GM12873 (cell line): ENCODE measurements at regions not wholly inside any gene's neighbourhood (a gene's known extent, or its start where the extent isn't known, plus 50 kb on each side); places are given as distances from the start of the nearest gene placed in this dataset.

Experiments
- TF ChIP-seq, protein P1 (sequence below): IDR thresholded peaks from 2 replicates; pipeline ENCODE4 v1.5.1; 2012; ENCODE audit warnings: low read depth, mild to moderate bottlenecking, moderate library complexity, low read length, control low read depth; ENCODE audit not compliant: insufficient read depth; ENCODE audit errors: missing control alignments

GRCh38 chr15:69535998-69536397 lies 83.4 kb downstream of the RPLP1 start:
- TF ChIP-seq, protein P1, sequence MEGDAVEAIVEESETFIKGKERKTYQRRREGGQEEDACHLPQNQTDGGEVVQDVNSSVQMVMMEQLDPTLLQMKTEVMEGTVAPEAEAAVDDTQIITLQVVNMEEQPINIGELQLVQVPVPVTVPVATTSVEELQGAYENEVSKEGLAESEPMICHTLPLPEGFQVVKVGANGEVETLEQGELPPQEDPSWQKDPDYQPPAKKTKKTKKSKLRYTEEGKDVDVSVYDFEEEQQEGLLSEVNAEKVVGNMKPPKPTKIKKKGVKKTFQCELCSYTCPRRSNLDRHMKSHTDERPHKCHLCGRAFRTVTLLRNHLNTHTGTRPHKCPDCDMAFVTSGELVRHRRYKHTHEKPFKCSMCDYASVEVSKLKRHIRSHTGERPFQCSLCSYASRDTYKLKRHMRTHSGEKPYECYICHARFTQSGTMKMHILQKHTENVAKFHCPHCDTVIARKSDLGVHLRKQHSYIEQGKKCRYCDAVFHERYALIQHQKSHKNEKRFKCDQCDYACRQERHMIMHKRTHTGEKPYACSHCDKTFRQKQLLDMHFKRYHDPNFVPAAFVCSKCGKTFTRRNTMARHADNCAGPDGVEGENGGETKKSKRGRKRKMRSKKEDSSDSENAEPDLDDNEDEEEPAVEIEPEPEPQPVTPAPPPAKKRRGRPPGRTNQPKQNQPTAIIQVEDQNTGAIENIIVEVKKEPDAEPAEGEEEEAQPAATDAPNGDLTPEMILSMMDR, result no peak

DNA sequence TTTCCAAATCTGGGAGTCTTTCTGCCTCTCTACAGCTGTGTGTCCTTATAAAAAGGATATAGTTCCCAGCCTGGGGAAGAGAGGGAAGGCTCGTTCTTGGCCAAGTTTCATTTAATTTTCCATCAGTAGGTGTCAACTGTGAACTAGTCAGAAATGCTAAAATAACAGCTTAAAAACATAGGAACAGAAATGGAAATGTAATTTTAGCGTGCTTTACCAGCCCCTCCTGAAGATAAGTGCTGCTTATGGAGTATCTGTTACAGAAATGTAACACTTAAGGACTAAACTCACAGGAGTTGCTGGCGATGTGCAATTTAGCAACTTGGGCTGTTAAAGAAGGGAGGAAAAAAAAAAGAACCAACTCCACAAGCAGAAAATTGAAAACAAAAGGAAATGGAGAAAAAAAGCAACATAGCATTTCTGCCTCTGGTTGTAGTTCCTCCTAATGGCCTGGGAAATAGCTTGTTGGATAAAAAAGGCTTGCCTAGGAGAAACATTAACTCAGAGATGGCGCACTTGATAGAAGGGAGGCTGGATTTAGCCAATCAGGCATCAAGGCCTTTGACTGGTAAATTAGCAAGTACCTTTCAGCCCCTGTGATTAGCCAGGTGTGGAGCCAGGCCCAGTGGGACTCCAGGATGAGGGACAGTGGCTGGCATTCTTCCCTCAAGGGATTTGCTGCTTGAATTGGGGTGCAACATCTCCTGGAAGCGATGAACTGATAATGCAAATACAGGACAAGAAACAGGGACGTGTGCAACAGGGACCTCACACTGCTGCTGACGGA lies 84.3 kb downstream of the RPLP1 start:
- TF ChIP-seq, protein P1, result no peak

DNA sequence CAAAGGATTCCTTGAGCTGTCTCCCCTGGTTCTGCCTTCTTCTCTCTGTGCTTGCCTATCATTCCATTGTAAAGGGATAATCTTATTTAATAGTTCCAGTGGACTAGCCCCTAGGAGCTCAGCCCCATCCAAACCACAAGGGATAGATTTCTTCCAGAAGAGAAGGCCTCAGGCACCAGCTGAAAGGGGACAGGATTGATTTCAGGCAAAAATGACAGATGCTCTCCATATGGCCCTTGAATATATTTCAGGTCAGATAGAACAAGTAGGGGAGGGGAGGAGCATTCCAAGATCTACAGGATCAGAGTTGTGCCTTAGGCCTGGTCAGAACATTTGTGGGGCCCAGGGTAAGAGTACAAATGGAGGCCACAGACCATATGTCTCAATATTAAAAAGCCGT lies 85.3 kb downstream of the RPLP1 start:
- TF ChIP-seq, protein P1, result no peak

DNA sequence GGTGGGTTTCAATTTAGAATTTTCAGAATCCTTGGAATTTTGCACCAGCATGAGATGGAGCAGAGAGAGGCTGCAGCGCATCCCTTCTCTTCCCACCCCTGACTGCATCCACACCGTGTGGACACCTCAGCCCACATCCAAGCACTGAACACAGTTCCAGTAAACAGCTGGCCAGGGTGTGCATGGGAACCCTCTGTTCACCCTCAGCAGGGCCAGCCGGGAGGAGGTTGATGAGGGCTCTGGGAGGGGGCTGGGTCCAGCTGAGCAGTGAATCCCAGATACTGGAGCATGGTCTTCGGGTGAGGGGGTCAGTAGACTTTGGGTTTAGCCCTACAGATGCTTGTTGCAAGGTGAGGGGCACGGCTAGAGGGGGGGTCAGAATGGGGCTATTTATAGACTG lies 85.8 kb downstream of the RPLP1 start:
- TF ChIP-seq, protein P1, result no peak

DNA sequence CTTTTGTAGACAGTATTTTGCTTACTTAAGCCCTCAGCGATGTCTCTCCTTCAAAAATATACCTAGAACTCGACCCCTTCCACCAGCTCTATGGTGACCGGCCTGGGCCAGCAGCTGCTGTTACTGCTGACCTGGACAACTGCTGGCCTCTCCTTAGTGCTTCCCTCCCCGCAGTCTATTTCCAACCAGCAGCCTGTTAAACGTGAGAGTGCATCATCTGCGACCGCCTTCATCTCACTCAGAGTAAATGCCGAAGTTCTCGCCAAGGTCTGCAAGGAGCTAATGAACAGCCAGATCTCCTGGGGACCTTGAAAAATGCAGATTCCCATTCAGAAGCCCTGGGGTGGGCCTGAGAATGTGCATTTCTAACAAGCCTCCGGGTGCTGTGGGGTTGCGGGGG lies 86.7 kb downstream of the RPLP1 start:
- TF ChIP-seq, protein P1, result no peak

- TF ChIP-seq, protein P1, result no peak
These were observed 88.0 kb downstream of the RPLP1 start for GRCh38 chr15:69540622-69541021.

GRCh38 chr15:69542028-69542427 lies 89.4 kb downstream of the RPLP1 start:
- TF ChIP-seq, protein P1, result no peak
